ENCODE measurements at regions not wholly inside any gene's neighbourhood (a gene's known extent, or its start where the extent isn't known, plus 50 kb on each side); places are given as distances from the start of the nearest gene placed in this dataset.

- no peak for TF ChIP-seq EZH2phosphoT487 (IDR thresholded peaks at IDR 0.05; ENCODE audit: insufficient read depth, low read depth)
- TF ChIP-seq EZH2 (IDR thresholded peaks at IDR 0.05; ENCODE audit: insufficient read depth, poor library complexity, severe bottlenecking) = no peak
These were observed 283.7 kb upstream of the NR4A3 start for GRCh38 chr9:99537996-99538395.
